Hematopoietic multipotent progenitor cell treated with erythropoietin and hydrocortisone succinate and interleukin-3 and kit ligand, for 15 days (in vitro differentiated cells): ENCODE measurements at regions not wholly inside any gene's neighbourhood (a gene's known extent, or its start where the extent isn't known, plus 50 kb on each side); places are given as distances from the start of the nearest gene placed in this dataset.
A peak's percentile ranks its signal among the peaks of the same experiment; 100 is the strongest.
"Not testable (repeated sequence)": the region's sequence is repeated elsewhere in the genome, so short reads cannot be mapped to it uniquely, and the experiment has no call there.

Experiments
- DNase-seq: peaks from one replicate; pipeline ENCODE4 v3.0.0-alpha.2; 2015; ENCODE audit warnings: low spot score

DNA sequence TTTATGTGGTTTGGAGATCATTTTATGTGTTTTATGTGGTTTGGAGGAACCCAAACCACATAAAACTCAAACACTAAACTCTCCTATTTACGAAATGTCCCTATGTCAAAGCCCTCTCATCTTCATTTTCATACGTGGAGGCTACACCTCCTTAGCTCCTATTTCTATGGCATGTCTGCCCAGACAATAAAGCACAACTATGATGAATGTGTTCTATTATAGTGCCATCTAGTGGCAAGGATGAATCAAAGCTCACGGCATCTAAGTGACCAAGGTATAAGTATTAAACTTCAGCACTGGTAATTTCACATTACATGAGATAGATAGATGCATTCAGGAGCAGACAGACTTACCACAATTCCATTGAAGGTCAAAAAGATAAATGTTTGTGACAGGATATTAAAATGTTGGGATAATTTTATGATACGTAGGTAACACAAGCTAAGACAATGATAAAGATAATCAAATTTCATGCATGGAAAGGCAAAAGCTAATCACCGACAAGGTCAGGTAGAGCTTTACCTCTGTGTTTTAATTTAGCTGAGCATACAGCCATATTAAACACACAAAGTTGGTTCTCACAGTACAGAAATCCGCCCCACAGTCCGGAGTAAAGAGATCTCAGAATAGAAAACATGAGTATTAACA, 130.6 kb upstream of the FHIT start:
- DNase-seq: peak; percentile 54

DNA sequence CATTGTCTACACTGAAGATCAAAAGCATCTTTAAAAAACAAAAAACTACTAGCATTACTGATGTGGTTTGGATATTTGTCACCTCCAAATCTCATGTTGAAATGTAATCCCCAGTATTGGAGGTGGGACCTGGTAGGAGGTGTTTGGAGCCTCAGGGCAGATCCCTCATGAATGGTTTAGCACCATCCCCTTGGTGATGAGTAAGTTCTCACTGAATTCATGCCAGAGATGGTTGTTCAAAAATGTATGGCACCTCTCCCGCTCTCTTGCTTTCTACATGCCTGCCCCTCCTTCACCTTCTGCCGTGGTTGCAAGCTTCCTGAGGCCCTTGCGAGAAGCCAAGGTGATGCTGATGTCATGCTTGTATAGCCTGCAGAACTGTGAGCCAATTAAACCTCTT, 136.6 kb upstream of the FHIT start:
- no peak for DNase-seq

DNA sequence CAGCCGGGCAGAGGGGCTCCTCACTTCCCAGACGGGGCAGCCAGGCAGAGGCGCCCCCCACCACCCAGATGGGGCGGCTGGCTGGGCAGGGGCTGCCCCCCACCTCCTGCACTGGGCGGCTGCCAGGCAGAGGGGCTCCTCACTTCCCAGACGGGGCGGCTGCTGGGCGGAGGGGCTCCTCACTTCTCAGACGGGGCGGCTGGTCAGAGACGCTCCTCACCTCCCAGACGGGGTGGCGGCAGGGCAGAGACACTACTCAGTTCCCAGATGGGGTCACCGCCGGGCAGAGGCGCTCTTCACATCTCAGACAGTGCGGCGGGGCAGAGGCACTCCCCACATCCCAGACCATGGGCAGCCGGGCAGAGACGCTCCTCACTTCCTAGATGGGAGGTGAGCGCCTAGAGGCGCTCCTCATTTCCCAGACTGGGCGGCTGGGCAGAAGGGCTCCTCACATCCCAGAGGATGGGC, 142.3 kb upstream of the FHIT start:
- DNase-seq: not testable (repeated sequence)

DNA sequence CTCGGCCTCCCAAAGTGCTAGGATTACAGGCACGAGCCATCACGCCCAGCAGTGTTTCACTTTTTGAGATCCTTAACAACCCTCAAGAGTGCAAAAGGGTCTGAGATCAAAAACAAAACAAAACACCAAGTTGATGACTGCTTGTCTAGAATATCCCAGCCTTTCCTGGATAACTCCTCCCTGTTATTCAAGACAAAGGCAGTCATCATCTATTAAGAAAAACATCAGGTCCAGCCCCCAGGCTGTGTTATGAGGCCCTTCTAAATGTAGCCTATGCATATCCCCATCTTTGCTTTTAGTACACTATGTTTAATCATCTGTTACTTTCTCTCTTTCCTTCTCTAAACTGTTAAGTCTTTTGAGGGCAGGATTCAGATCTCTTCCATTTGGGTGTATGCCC, 150.1 kb upstream of the FHIT start:
- DNase-seq: no peak

DNA sequence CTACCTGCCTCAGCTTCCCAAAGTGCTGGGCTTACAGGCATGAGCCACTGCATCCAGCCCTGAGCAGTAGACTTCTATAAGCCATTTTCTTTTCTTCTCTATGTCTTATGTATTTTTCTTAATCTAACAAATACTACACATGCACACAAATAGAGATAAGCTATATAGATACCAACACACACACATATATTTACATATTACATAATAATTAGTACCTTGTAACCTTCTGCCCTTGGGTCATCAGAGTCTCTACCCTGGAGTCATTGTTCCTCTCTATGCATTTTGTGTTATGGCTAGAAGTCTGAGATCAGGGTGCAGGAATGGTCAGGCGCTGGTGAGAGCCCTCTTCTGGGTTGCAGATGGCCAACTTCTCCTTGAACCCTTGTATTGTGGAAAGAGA, 154.0 kb upstream of the PTPRG start:
- DNase-seq: no peak

DNA sequence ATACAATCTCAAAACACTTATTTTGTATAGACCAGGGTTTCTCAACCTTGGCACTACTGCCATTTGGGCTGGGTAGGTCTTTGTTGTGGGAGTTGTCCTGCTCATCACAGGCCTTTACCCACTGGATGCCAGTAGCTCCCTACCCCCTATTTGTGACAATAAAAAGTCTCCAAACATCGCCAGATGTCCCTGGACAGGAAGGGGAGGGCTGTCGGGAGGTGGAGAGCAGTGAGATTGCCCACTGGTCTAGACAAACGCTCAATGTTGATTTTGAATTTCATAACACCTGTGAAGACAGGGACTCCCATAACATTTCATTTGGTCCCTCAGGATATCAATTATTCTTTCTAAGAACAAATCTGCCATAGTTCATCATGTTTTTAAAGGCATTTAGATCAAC, 151.7 kb upstream of the PTPRG start:
- no peak for DNase-seq

DNA sequence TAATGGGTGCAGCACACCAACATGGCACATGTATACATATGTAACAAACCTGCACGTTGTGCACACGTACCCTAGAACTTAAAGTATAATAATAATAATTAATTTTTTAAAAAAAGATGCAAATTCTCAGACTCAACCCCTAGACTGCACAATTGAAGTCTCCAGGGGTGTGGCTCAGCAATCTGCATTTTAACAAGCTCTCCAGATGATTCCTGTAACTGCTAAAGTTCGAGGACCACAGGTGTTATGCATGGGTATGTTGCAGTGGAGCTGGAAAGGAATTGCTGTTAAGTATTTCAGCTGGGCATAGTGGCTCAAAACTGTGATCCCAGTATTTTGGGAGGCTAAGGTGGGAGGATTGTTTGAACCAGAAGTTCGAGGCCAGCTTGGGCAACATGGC, 151.0 kb upstream of the PTPRG start:
- DNase-seq: not testable (repeated sequence)

DNA sequence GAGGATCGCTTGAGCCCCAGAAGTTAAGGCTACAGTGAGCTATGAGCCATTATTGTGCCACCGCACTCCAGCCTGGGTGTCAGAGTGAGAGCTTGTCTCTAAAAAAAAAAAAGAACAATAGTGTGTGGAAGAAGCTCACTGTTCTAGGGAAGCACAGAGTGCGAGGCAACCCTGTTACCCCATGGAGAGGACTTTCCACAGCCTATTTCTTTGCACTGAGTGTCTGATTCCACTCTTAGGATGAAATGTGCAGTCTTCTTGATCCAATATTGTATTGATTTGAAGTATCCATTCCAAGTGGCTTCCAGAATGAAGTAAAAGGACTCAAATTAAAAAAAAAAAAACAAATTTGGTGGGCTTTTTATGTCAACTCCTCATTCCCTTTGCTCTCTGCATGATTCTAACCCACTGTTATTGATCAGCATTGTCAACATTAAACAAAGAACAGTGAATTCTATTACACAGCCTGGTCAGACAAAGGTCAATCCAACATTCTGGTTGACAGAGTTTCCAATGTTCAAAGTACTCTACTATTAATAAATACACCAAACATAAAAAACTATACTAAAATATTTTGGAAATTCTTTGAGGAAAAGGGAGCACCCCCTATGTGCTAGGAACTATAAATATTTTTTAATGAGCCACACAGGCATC, 150.2 kb upstream of the PTPRG start:
- DNase-seq: no peak

DNA sequence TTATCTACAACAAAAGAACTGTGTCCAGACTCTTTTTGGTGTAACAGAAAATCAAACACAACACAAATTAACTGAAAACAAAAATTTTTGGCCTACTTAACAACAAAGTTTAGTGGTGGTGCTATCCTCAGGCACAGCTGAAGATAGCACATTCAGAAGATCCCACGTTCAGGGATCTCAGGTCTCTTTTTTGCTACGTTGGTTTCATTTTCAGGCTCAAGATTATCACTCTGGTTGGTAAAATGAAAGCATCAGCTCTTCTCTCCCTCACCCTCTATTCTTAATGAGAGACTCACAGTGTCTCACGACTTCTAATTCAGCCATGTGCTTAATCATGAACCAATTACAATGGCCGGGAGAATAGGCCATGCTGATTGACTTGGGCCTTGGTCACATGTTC, 146.9 kb upstream of the PTPRG start:
- DNase-seq: no peak

DNA sequence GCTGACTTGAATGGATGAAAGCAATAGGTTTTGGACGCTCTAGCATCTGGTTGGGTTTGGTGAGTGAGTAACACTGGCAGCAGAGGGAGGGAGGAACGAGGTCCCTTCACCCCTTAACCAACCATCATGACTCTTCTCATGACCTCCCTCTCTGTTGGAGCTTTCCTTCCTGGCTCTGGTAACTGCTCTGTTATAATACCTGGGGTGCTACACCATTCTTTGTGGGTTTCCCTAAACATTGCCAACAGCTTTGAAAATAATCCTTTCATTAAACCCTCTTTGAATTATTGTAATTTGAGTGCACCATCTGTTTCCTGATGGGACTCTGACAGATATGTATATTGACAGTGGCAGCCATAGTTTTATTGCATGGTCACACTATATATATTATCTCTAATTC, 146.2 kb upstream of the PTPRG start:
- DNase-seq: no peak

DNA sequence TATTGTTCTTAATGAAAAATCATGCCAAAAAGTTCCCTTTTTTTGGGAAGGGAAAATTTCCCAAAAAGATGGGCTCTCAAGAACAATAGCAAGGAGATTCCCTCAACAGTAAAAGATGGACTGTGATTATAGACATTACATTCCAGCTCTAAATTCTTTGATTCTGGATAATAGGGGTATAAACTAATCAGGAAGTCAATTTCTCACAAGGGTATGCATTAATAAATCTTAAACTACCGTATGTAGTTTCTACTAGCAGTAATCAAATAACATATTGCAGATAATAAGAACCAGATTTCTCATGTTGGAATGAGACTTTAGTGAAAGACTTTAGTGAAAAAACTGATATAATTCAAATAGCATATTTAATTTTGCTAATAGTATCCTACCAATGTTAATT, 144.8 kb upstream of the PTPRG start:
- DNase-seq: no peak

DNA sequence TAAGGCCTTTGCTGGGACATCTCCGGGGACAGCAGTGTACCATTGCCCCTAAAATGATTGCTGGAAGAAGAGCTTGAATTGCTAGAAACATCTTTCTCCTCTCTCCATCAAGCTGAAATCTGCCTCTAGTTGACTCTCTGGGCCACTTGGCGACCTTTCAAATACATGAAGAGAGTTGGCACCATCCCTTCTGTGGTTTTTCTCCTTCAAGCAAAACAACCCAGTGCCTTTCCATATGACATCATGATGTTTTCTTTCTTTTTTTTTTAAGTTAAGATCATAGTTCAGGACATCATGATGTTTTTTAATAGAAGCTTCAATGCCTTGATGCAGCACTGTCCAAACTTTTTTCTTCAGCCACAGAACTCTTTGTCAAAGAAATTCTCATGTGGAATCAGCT, 144.0 kb upstream of the PTPRG start:
- DNase-seq: no peak

DNA sequence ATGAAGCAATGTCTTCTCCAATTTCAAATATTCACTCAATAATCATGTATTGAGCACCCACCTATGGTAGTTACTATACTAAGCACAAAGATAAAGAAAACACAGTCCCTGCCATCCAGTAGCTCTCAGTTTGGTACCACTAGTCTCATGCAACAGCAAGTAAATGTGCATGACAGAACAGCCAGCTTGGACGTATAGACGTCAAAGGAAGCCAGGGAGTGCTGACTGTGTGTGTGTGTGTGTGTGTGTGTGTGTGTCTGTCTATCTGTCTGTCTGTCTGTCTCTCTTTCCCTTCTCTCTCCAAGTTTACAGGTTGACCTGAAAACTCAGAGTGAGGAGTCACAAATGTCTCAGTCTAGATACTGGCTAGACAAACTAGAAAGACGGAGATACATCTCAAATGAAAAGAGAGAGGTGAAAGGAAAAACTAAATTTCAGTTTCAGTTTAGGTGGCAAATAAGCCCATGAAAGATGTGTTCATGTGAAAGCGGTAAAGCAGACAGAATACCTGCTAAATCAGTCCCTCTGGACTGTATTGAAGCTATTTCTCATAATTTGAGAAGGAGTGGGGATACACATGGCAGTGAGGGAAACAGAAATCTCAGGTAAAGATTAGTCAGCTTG, 141.1 kb upstream of the PTPRG start:
- DNase-seq: no peak

DNA sequence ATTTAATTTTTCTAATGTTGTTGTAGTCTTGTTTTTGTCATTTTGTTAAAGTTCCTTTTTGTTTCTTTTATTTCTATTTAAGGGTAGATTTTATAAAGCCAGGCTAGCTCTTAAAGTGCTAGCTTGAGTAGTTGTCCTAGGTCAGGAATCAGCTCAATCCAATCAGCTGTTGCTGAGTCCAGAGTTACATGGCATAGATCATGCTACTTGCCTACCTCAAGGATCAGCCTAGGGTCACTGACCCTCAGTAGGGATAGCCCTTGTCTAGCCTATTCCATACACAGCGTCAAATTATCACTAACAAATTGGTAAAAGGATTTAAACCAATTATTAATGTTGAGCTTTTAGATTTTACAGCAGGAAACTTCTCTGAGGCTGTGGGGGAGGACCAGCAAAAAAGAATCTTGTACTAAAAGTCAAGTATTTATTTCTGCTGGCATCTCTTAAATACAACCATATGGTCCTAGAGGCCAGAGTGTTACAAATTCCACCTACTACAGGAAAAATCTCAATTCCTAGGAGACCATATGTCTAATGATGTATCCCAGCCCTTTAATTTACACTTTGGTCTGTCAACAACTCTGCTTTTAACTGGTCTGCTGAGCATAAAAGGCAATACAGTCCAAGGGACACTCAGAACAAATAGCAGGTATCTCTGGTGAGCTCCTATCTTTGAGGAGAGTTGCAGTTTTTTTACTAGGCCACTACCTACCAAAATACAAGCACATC, 138.3 kb upstream of the PTPRG start:
- no peak for DNase-seq

DNA sequence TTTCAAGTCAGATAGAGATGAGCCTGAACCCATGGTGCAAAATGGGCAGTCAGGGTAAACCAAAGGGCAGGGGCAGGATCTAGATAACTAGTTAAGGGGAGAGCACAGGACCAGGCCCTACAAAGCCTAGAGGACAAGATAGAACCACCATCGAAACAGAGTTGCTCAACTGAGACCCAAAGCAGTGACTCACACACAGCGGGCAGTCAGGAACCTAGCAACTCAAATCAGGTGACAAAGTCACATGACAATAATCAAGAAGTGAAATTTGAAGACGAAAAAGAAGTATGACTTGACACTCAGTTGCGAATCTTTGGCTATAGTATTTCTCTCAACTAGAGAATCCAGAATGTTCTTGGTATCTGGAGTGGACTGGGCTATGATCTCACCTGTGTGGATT, 136.0 kb upstream of the PTPRG start:
- no peak for DNase-seq

DNA sequence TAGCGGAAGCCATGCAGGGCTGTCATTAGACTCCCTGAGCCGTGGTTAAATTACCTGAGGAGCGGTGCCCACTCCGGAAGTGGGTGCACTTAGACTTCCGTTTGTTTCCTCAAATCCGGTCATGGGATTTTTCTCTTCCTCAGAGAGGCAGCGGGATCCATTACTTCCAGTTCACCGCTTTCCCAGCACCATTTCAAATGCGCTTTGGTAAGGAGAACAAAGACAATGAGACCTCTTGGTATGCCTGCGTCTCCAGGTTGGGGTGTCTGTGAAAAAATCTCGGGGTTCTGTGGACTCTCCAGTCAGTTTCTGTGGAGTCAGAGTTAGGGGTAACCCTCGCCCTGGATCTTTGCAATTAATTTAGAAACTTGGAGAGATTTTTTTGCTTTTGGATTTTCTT, 132.3 kb upstream of the PTPRG start:
- DNase-seq: no peak

DNA sequence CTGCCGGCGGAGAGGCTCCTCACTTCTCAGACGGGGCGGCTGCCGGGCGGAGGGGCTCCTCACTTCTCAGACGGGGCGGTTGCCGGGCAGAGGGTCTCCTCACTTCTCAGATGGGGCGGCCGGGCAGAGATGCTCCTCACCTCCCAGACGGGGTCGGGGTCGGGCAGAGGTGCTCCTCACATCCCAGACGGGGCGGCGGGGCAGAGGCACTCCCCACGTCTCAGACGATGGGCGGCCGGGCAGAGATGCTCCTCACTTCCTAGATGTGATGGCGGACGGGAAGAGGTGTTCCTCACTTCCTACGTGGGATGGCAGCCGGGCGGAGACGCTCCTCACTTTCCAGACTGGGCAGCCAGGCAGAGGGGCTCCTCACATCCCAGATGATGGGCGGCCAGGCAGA, 126.5 kb upstream of the PTPRG start:
- DNase-seq: not testable (repeated sequence)

DNA sequence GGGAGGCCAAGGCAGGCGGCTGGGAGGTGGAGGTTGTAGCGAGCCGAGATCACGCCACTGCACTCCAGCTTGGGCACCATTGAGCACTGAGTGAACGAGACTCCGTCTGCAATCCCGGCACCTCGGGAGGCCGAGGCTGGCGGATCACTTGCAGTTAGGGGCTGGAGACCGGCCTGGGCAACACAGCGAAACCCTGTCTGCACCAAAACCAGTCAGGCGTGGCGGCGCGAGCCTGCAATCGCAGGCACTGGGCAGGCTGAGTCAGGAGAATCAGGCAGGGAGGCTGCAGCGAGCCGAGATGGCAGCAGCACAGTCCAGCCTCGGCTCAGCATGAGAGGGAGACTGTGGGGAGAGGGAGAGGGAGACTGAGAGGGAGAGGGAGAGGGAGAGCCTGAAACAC, 126.0 kb upstream of the PTPRG start:
- not testable (repeated sequence) for DNase-seq

DNA sequence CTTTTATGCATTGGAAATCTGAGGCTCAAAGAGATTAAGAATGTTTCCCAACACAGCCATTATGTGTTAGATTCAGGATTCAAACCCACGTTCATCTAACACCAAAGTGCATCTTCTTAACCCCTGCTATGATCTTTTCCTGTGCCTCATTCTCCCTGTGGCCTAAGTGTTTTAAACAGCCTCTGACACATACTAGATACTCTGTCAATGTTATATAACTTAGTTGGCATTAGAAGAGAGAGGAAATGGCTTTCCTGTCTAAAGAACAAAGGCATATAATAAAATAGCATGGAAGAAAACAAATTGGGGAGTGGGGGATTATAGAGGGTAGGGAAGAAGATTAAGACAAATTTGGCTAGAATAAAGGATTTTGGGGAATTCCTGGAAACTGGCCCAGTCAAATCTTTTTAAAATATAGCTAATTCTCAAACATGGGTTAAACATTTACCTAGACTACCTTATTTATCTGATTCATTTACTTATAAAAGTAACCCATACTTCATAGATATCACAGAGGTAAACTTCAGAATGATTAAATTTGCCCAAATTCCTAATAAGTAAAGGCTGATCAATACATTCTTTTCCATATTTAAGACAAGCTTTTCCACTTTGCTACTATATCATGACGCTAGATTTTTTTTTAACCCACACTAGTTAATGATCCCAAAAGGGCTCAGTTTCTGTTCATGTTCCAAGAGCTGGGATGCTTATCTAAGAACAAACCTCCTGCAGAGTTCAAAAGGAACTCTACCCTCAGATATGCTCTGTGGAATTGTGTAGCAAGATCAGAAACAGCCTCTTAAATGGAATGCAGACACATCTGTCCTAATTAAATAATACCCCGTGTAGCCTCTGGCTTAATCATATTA, 122.9 kb upstream of the PTPRG start:
- no peak for DNase-seq

DNA sequence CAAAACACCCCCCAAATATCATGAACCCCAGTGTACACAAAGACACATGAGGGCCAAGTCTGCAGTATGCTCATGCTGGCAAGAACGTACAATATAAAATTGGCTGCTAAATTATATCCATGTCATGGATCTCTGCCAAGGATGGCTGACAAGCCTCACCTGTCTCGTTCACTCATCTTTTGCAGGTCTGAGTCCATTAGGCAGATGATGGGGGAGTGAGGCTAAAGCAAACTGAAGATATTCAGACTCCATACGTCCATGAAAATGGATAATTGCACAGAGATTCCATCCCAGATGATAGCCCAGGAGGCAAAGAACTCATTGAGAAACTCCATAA, 122.3 kb upstream of the PTPRG start:
- DNase-seq: no peak

DNA sequence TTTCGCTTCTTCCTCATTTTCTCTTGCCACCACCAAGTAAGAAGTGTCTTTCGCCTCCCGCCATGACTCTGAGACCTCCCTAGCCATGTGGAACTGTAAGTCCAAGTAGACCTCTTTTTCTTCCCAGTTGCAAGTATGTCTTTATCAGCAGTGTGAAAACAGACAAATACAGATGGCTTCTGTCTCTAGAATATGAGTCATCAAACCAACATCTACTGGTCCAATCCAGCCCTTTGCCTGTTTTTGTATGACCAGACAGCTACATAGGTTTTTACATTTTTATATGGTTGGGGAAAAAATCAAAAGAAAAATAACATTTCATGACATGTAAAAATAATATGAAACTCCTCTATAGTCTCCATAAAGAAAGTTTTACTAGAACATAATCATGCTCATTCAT, 118.7 kb upstream of the PTPRG start:
- DNase-seq: no peak

DNA sequence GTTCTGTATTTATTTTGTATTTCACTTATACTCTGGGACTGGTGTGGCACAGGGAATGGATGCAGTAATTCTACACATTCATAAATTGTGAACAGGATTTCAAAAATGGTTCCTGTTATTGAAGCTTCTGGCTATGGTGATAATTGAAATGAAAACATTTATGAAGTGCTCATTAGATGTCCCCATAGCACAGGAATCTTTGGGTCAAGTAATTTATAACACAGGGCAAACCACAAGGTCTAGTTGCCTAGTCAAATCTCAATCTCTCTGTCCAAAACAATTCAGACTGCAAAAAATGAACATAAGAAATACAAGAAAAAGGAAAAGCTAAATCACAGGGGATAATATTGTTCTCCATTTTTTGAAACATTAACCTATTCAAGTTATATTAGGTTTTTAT, 117.5 kb upstream of the PTPRG start:
- no peak for DNase-seq
